ENCODE measurements at regions not wholly inside any gene's neighbourhood (a gene's known extent, or its start where the extent isn't known, plus 50 kb on each side); places are given as distances from the start of the nearest gene placed in this dataset.

DNA sequence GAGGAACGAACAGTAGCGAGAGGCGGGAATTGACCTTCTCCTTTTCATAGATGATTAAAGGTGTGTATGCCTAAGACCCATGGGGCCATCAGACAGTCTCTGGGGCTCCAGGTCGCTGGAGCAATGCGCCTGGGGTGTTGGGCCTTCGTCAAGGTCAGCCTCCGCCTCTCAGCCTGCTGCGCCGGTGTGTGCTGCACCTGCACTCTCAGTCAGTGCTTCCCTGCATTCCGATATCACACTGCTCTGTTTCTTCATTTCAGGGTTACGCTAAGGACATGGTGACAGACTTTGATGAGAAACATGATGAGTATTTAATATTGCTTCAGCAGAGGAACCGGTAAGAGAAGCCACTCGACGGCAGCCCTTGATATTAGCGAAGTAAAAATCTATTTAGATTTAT, 68.2 kb downstream of the KATNIP start:
- no peak for TF ChIP-seq POLR2AphosphoS5 (IDR thresholded peaks at IDR 0.05; ENCODE audit: low read depth)
- TF ChIP-seq, protein P1, sequence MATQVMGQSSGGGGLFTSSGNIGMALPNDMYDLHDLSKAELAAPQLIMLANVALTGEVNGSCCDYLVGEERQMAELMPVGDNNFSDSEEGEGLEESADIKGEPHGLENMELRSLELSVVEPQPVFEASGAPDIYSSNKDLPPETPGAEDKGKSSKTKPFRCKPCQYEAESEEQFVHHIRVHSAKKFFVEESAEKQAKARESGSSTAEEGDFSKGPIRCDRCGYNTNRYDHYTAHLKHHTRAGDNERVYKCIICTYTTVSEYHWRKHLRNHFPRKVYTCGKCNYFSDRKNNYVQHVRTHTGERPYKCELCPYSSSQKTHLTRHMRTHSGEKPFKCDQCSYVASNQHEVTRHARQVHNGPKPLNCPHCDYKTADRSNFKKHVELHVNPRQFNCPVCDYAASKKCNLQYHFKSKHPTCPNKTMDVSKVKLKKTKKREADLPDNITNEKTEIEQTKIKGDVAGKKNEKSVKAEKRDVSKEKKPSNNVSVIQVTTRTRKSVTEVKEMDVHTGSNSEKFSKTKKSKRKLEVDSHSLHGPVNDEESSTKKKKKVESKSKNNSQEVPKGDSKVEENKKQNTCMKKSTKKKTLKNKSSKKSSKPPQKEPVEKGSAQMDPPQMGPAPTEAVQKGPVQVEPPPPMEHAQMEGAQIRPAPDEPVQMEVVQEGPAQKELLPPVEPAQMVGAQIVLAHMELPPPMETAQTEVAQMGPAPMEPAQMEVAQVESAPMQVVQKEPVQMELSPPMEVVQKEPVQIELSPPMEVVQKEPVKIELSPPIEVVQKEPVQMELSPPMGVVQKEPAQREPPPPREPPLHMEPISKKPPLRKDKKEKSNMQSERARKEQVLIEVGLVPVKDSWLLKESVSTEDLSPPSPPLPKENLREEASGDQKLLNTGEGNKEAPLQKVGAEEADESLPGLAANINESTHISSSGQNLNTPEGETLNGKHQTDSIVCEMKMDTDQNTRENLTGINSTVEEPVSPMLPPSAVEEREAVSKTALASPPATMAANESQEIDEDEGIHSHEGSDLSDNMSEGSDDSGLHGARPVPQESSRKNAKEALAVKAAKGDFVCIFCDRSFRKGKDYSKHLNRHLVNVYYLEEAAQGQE (IDR thresholded peaks at IDR 0.05; ENCODE audit: insufficient replicate concordance, low read depth): no peak
- TF ChIP-seq, protein P2, sequence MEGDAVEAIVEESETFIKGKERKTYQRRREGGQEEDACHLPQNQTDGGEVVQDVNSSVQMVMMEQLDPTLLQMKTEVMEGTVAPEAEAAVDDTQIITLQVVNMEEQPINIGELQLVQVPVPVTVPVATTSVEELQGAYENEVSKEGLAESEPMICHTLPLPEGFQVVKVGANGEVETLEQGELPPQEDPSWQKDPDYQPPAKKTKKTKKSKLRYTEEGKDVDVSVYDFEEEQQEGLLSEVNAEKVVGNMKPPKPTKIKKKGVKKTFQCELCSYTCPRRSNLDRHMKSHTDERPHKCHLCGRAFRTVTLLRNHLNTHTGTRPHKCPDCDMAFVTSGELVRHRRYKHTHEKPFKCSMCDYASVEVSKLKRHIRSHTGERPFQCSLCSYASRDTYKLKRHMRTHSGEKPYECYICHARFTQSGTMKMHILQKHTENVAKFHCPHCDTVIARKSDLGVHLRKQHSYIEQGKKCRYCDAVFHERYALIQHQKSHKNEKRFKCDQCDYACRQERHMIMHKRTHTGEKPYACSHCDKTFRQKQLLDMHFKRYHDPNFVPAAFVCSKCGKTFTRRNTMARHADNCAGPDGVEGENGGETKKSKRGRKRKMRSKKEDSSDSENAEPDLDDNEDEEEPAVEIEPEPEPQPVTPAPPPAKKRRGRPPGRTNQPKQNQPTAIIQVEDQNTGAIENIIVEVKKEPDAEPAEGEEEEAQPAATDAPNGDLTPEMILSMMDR (IDR thresholded peaks at IDR 0.05; ENCODE audit: insufficient read depth, low read length): no peak
- no peak for TF ChIP-seq GABPA (IDR thresholded peaks at IDR 0.05; ENCODE audit: low read depth)
- no peak for TF ChIP-seq SPI1 (IDR thresholded peaks at IDR 0.05; ENCODE audit: borderline replicate concordance, low read depth)

All from HL-60 (cell line).